GM21447 (cell line): ENCODE measurements at regions not wholly inside any gene's neighbourhood (a gene's known extent, or its start where the extent isn't known, plus 50 kb on each side); places are given as distances from the start of the nearest gene placed in this dataset.
"Not testable (repeated sequence)": the region's sequence is repeated elsewhere in the genome, so short reads cannot be mapped to it uniquely, and the experiment has no call there.

Experiments
- ATAC-seq: cut with Tn5 transposase; IDR thresholded peaks from one replicate; pipeline ENCODE4 v1.9.1; 2021; ENCODE audit not compliant: unreplicated experiment

DNA sequence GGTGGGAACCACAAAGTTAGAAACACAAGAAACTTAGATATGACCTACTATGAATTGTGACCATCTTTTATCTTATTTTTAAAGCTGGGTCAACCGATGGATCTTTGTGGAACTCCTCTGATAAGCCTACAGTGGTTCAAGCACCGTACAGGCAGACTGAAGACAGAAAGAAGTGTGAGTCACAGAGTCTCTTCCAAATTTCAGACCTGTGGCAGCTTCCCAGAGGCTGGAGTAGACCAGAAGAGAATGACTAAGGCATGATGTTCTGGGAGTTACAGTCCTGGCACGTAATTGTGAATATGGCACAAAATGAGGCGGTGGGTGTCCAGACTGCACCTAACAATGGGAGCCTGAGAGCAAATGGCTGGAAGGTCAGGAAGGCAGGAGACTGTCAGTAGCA, 70.0 kb downstream of the LMO4 start:
- ATAC-seq = no peak

DNA sequence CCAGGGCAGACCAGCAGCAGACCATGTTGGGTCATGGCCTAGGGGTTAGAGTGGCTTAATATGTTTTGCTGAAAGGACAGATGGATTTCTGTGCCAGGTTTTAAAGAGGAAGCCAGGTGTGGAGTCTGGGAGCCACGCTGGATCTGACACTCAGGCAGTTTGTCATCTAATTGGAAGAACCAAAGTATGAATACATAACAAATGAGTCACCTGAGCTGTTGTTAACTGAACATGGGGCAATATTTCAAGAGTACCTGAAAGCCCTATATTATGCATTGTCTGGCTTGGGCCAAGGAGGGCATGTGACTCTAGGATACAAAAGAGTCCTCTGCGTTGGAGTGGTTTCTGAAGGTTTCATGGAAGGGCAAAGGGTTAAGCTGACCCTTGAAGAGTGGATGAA, 70.6 kb downstream of the LMO4 start:
- ATAC-seq = no peak

DNA sequence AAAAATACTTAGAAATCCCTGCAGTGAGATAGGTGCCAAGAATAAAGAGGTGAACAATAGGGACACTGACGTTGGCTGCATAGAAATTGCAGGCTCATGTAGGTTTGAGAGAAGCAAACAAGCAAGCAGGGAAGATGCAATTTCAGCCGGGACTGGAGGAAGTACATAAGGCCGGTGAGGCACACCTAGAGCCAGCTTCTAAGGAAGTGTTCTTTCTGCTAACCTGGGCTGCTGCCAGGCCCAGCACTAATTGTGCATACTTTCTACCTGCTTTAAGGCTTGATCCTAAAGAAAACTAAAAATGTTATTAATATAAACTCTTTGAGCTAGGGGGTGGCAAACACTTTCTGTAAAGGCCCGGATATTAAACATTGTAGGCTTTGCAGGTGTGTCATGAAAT, 71.0 kb downstream of the LMO4 start:
- ATAC-seq = no peak

DNA sequence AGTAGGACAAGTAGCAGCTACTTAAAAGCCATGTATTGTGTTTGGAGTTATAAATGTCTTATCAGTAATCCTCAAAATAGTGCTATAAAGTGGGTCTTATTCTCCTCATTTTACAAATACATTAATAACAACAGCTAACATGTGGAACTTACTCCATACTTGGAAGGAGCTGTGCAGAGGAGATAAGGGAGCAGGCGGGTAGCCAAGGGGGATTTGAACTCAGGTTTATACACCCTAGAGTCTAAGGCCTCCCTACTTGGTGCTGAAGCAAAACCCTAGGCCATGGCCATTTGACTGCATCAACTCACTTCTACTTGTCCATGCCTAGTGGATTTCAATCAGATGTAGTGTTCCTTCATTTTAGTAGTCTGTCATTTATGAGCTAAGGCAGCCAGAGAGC, 72.1 kb downstream of the LMO4 start:
- ATAC-seq = no peak

DNA sequence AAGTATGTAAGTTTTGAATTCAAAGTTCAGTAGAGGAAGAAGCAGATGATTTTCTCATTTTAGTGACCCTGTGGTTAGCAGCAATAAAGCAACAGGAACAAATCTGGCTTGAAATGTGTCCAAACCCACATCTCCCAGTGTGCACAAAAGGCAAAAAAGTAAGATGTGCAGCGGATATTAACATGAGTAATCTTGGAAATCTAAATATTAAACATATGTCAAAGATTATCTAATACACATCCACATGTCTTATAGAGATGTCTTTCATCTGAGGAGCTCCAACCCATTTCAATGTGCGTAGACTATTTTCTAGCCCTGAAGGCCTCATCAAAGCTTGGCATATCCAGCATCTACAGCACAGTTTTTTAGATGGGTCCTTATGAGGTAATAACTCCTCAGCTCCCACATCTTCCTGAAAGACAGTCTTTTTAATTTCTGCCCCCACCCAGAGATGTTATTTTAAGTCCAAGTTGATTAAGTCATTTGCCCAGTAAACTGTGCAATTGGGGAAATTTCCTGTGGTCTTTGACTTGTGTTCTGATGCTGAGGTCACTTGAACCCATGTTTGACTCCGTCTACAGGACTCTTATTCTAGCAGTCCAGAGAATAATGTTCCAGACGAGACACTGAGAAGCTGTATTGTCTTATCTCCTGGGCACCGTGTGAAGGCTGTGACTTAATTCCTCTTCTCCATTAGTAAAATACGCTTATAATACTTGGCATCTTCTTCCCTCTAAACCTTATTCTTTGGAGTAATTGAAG, 73.7 kb downstream of the LMO4 start:
- no peak for ATAC-seq

DNA sequence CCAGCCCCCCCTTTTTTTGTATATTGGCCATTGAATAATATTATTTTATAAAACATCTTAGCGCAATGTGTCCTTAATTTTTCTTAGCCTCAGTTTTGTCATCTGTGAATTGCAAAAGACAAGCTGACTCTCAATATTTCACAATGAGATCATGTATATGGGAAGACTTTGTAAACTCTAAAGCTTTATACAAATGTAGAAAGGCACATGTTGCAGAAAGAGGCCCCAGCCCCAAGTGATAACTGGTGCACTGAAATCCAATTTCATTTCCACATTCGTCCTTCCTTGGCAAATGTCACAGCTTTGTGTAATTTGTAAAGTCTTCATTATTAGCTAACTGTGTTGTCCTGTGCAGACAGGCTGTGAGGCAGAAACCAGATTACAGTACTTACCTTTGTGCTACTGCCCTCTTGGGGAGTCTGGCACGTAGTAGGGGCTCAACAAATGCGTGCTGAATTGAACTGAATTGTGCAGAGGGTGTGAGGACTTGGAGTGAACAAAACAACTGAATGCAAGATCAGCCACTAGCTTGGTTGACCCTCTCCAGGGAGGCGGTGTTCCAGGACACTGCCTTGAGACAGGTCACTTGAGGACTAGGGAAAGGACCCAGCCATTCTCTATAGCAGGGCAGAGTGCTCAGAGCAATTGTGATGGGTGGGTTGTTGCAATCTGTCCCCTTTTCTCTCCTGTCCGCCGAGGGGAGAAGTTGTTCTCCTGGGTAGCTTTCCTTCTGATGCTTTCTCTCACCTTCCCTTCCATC, 74.6 kb downstream of the LMO4 start:
- no peak for ATAC-seq

DNA sequence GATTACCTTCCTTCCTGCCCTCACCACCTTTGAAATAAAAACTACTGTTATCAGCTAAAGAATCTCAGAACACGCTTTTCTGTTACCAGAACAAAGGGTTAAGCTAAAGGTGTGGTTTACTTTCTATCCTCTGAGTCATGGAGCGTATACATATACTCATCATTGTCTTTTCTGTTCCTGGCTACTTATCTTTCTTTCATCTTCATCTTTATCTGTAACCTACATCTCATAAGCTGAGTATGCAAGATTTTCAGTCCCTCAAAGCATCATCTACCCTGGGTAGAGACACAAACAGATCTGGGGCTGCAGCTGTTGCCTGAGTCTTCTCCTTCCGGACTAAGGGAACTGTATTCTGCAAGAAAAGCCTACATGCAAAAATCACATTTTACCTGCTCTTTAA, 75.6 kb downstream of the LMO4 start:
- ATAC-seq = no peak

DNA sequence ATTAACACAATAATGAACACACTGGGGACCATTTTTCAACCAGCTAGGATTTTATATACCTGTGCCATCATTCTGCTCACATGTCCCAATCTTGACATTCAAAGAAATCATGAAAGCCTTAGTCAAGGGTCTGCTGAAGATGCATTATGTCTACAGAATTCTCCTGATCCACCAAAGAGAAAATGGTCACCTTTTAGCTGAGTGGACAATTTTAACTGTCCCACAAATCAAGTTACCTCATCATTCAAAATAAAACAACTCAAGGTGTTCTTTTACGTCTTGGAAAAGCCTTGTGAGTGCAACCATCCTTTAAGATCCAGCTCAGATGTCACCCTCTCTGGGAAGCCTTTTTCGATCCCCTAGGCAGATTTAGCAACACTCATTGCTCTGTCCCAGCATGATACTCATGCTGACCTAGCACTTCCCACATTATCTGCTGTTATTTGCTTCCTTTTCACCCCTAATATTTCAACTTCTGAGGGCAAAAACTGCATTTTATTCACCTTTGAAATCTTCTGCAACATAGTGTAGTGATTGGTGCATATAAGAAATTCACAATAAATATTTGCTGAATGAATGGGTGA, 80.1 kb downstream of the LMO4 start:
- no peak for ATAC-seq

DNA sequence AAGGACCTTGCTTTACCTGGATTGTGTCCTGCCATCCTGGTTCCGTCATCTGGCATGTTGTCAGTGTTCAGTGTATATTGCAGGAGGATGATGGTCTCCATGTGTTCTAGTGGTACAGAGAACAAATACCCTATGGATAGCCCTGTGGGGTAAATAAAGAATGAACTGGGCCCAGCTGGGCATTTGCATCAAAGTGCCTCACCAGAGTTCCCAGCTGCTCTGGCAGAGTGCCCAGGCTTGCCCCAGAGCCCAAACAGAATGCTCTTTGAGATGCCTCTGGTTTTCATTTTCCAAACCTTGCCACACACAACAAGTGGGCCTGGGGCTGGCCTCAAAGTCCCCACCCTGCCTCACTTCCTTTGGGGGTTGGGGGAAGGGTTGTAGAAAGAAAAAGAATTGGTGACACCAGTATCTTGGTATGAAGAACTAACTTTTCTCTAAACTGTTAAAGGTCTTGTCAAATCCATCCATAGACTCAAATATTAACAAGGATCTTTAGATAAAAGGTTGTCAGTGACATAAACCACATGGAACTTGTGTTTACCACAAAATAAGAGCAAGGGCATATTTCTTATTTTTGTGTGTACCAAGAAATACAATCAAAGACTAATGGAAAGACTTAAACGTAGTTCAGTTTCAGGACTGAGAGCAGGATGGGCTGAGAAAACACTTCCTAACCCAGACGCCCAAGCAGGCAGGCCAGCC, 82.2 kb downstream of the LMO4 start:
- no peak for ATAC-seq

DNA sequence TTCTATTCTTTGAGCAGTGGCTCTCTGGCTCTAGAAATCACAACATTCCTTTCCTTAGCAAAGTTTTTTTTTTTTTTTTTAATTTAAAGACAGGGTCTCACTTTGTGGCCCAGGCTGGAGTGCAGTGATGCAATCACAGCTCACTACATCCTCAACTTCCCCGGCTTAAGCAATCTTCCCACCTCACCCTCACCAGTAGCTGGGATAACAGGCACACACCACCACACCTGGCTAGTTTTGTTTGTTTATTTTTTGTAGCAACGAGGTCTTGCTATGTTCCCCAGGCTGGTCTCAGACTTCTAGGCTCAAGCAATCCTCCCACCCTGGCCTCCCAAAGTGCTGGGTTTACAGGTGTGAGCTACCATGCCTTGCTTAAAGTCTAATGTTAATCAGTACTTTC, 85.2 kb downstream of the LMO4 start:
- not testable (repeated sequence) for ATAC-seq

DNA sequence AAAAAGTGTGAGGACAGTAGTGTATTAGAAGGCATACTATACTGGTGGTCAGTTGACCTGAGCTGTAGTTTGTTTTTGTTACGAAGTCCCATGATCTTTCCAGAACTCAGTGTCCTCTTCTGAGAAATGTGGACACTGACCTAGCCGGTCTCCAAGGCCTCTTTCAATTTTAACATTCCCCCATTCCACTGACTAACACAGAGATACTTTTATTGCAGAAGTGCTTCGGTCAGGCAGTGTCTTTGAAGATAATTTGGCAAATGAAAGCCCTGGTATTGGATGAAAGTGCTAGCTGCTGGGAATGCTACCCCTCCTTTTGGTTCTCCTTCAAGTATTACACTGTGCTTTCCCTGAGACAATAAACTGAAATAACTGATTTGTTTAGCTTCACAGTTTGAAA, 89.4 kb downstream of the LMO4 start:
- ATAC-seq = no peak

DNA sequence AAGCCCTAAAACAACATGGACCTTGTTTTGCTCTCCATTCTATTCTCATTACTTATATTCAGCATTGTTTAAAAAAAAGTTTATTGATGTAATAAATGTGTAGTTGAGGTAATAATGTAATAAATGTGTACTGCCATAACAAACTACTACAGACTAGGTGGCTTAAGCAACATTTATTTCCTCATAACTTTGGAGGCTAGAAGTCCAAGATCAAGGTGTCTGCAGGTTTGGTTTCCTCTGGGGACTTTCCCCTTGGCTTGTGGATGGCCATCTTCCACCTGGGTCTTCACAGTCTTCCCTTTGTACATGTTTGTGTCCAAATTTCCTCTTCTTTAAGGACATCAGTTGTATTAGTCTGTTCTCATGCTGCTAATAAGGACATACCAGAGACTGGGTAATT, 93.1 kb downstream of the LMO4 start:
- no peak for ATAC-seq

DNA sequence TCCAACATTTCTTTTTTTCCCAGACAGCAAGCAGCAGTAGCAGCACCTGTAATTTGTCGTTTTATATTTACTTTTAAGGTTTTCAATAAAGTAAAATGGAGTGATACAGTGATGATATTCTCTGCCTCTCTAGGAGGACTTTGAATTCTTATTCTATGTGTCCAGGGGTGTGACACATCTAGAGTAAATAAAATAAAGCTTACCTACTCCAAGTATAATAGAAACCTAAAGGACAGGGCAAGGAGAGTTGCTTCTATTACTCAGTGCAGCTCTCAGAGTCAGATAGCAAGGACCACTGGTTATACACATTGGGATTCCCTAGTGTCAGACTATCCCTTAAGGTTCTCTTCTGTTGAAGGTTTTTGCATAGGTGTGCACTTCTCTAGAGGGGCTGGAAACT, 95.9 kb downstream of the LMO4 start:
- ATAC-seq = no peak

DNA sequence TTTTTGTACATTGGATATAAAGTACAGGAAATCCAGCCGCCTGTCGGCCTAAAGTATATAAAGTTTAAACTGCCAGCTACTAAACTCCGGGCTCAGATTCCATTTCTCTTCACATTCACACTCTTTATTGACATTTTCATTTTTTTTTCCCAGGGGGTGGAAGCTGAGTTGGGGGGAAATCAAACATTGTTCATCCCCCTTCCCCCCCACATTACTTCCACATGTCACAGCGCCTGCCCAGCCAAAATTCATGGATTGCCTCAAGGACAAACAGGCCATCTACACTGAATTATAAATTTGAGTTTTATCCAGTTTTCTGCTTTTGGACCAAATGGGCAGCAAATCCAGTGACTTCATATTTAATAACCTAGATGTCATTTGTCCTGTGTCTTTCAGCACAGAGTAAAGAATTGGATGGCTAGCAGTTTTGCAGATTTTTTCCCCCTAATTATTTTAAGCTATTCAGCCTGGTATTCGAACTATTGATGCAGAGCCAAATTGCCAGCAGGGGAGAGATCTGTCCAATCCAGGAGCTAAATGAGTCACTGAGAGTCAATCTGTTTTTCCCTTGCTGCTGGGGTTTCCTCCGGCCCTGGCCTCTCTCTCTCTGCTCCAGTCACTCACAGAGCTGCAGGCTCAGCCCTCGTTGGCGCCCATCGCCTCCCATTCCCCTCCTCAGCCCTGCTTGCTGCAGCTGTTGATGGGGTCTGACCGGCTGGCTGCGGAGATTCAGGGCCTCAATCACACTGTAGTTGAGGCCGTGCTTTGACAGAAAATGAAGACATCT, 98.0 kb downstream of the LMO4 start:
- no peak for ATAC-seq

DNA sequence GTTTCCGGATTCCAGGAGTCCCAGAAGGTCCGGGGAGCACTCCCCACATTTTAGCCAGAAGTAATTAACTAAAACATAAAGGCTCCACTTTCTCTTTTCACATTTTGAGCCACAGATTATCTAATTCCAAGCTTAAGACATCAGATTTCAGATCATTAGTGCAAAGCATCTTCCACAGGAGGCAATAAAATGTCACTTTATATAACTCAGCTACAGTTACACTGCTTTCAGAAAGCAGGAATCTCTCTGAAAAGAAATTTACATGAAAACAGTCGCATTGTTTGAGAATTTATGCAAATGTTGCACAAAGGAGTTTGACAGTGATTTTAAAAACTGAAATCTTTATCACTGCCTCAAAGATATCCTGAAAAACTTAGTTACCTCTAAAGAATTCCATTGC, 99.7 kb downstream of the LMO4 start:
- no peak for ATAC-seq

DNA sequence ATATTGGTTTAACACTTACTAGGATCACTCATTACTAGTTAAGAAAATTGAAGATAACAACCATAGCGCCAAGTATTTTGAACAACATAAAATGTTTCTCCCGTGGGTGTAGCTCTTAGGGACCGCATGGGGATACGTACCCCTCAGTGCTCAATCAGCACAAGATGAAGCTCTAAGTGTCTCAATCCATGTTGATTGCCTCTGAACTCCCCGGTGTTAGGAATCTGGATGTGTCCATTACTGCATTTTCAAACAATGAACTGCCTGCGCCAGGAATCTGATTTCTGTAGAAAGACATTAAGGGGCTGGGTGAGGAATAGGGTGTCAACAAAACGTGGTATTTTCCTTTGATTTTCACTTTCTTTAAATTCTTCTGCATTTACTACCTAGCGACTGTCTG, 100.2 kb downstream of the LMO4 start:
- ATAC-seq = no peak

DNA sequence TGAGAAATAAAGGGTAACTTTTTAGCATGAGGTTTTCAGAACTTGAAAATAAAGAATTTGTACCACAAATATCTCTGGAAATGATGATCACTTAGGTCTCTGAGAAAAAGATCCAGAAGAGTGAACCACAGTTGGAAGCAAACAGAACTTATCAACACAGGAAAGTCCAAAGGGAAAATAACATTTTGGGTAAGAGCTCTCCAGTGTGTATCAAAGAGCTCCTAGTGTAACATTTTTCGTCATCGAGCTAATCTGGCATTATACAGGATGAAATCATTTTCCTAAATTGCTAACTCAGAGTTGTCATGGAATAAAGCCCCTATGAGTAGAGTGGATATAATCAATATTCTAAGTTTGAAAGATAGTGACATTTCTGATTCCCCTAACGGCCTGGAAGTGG, 104.0 kb downstream of the LMO4 start:
- no peak for ATAC-seq

DNA sequence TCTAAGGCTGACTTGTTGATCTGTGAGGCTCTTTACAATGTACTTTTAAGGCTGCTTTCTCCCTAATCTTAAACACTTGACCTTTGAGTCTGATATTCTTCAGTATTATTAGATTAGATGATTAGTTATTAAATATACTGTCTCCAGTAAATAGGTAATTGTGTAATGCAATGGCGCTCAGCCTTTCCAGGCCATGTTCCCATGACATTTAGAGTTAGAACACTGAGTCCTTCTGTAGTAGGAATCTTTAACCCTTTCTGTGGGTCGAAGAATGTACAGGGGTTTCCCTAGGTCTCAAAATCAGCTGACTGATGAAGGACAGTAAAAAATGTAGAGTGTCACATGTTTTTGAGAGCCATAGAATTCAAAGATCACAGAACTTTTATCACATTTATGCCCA, 104.4 kb downstream of the LMO4 start:
- not testable (repeated sequence) for ATAC-seq

DNA sequence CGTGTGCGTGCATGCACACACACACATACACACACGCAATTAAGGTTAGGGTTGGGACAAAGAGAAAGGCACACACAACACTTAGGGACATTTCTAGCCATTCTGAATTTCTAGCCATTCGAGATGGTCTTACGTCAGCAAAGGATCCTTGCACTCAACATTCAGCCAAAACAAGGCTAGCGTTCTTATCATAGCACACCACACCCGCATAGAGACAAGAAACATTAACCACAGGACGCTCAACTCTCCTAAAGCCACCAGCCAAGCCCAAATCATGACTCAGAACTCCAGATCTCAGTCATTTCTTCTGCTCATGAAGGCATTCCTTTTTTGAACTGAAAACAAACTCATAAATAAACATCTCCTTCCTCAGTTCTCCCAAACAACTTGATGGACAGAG, 106.8 kb downstream of the LMO4 start:
- ATAC-seq = no peak

DNA sequence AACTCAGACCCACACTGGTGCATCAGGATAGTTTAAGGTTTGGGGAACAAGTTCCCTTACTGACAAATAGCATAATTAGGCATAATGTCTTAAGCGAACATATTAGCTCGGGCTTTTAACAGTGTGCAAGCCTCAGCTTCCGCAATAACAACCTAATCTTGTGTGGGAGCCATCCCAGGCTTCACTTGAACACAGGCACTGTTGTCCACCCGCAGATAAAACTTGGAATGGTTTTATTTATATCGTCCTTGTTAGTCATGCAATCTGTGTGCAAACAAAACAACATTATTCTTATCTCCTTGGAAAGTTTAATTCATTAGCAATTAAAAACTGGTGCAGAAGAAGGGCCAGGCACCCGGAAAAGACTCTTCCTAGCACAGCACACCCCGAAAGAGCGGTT, 107.4 kb downstream of the LMO4 start:
- not testable (repeated sequence) for ATAC-seq

DNA sequence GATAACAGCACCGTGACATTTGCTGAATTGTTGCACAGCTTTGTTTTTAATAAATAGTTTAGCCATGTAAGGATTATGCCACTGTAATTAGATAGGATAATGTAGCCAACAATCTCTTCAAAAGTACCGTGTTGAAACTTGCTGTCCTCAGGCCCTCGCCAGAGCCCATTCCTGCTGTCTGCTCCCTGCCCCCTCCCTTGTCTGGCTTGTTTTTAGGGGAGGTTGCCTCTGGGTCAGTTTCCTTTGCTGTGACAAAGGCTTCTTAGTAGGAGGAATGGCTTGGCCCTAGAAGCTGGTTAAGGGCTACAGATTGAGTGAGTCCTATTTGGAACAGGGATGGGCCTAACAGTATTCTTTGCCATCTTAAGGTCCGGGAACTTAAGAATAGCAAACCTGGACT, 107.9 kb downstream of the LMO4 start:
- no peak for ATAC-seq
